ENCODE measurements at regions not wholly inside any gene's neighbourhood (a gene's known extent, or its start where the extent isn't known, plus 50 kb on each side); places are given as distances from the start of the nearest gene placed in this dataset.

DNA sequence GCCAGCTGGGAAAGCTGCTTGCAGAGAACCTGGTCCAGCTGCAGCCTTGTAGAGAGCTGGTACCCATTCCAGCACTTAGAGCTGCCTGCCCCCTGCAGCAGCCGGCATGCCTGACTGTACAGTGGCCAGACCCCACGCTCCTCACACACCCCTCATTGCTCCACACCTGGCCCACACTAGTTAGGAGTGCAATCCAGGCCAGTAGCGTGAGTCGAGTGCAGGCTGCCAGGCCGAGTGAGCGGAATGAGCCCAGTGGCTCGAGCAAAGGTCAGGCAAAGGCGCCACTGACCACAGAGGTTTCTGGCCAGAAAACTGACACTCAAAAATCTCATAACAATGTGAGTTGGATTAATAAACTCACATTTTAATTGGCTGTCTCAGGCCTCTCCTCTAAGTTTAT lies 921.7 kb upstream of the KCND2 start:
- no peaks in the 10 kb centered on the region for H3K36me3 Mint-ChIP-seq
- intact Hi-C loops (cut with micrococcal nuclease), result no loop called here
- no peak overlapping the region for H3K4me3 Mint-ChIP-seq
- DNase-seq, result no peak
- peaks cover 7 to 18% of the 10 kb centered on the region in 2 donors for H3K9me3 Mint-ChIP-seq
- no peak overlapping the region for H3K27ac Mint-ChIP-seq
- Histone ChIP-seq H3K27me3 (ENCODE audit: control insufficient read depth, insufficient read depth, low read length) (no peaks in the 10 kb centered on the region), H3K4me1 (ENCODE audit: control insufficient read depth, insufficient read depth, low read length) (no peaks in the 10 kb centered on the region), H3K36me3 (ENCODE audit: control insufficient read depth, insufficient read depth, low read length) (no peaks in the 10 kb centered on the region), H3K27ac (ENCODE audit: low read length) (no peak overlapping the region), H3K9me3 (ENCODE audit: control insufficient read depth, insufficient read depth, low read length) (peaks cover 14% of the 10 kb centered on the region), H3K4me3 (ENCODE audit: low read length) (no peak overlapping the region)
- WGBS (ENCODE audit: insufficient coverage), result 88% methylated on average over 8 of the region's 8 CpGs
- ATAC-seq, result no peak
- H3K27me3 Mint-ChIP-seq (ENCODE audit: low read depth in 2 of 2), result no peaks in the 10 kb centered on the region
- H3K4me1 Mint-ChIP-seq, result no peaks in the 10 kb centered on the region
- TF ChIP-seq, protein P1, sequence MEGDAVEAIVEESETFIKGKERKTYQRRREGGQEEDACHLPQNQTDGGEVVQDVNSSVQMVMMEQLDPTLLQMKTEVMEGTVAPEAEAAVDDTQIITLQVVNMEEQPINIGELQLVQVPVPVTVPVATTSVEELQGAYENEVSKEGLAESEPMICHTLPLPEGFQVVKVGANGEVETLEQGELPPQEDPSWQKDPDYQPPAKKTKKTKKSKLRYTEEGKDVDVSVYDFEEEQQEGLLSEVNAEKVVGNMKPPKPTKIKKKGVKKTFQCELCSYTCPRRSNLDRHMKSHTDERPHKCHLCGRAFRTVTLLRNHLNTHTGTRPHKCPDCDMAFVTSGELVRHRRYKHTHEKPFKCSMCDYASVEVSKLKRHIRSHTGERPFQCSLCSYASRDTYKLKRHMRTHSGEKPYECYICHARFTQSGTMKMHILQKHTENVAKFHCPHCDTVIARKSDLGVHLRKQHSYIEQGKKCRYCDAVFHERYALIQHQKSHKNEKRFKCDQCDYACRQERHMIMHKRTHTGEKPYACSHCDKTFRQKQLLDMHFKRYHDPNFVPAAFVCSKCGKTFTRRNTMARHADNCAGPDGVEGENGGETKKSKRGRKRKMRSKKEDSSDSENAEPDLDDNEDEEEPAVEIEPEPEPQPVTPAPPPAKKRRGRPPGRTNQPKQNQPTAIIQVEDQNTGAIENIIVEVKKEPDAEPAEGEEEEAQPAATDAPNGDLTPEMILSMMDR (IDR thresholded peaks at IDR 0.05), result no peak

GRCh38 chr7:119374436-119374835 lies 898.5 kb upstream of the KCND2 start:
- H3K9me3 Mint-ChIP-seq, result peaks cover 16 to 17% of the 10 kb centered on the region in 2 donors
- Histone ChIP-seq H3K27me3 (ENCODE audit: control insufficient read depth, insufficient read depth, low read length) (no peaks in the 10 kb centered on the region), H3K36me3 (ENCODE audit: control insufficient read depth, insufficient read depth, low read length) (no peaks in the 10 kb centered on the region), H3K9me3 (ENCODE audit: control insufficient read depth, insufficient read depth, low read length) (peaks cover 2% of the 10 kb centered on the region), H3K4me1 (ENCODE audit: control insufficient read depth, insufficient read depth, low read length) (no peaks in the 10 kb centered on the region), H3K4me3 (ENCODE audit: low read length) (no peak overlapping the region), H3K27ac (ENCODE audit: low read length) (no peak overlapping the region)
- WGBS (ENCODE audit: insufficient coverage), result 92% methylated on average over 1 of the region's 2 CpGs
- no peak for DNase-seq
- peaks cover 10% of the 10 kb centered on the region for H3K36me3 Mint-ChIP-seq
- TF ChIP-seq, protein P1 (IDR thresholded peaks at IDR 0.05), result no peak
- no peaks in the 10 kb centered on the region for H3K4me1 Mint-ChIP-seq
- intact Hi-C loops (cut with micrococcal nuclease), result no loop called here
- H3K27me3 Mint-ChIP-seq (ENCODE audit: low read depth in 2 of 2), result no peaks in the 10 kb centered on the region
- no peak for ATAC-seq
- no peak overlapping the region for H3K27ac Mint-ChIP-seq
- H3K4me3 Mint-ChIP-seq, result no peak overlapping the region

DNA sequence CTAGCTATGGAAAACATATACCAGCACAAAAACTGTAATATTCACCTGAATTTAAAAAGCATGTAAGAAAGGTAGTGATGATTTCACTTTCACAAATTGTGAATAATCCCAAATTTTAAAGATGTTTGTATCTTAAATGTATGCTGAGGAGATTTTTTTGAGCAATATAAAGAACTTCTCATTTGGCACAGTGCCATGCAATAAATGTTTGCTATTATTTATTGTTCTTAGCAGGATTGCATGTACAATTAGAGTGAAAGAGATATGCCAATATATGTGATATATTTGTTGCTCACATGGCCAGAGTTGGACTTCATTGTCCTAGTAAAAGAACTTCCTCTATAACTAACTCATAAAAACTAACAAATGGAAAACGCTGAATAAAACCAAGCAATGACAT lies 895.1 kb upstream of the KCND2 start:
- Histone ChIP-seq H3K27ac (ENCODE audit: low read length) (no peak overlapping the region), H3K27me3 (ENCODE audit: control insufficient read depth, insufficient read depth, low read length) (no peaks in the 10 kb centered on the region), H3K9me3 (ENCODE audit: control insufficient read depth, insufficient read depth, low read length) (no peaks in the 10 kb centered on the region), H3K36me3 (ENCODE audit: control insufficient read depth, insufficient read depth, low read length) (no peaks in the 10 kb centered on the region), H3K4me1 (ENCODE audit: control insufficient read depth, insufficient read depth, low read length) (no peaks in the 10 kb centered on the region), H3K4me3 (ENCODE audit: low read length) (no peak overlapping the region)
- no peak for DNase-seq
- Mint-ChIP-seq H3K27me3 (ENCODE audit: low read depth in 2 of 2) (no peaks in the 10 kb centered on the region), H3K4me1 (no peaks in the 10 kb centered on the region), H3K4me3 (no peak overlapping the region), H3K36me3 (no peaks in the 10 kb centered on the region), H3K27ac (no peak overlapping the region), H3K9me3 (peaks cover 12 to 16% of the 10 kb centered on the region in 2 donors)
- no CpG with 5 or more reads among the region's 1 CpG for WGBS (ENCODE audit: insufficient coverage)
- TF ChIP-seq, protein P1 (IDR thresholded peaks at IDR 0.05), result no peak
- ATAC-seq, result no peak
- intact Hi-C loops (cut with micrococcal nuclease), result no loop called here

GRCh38 chr7:119382726-119383125 lies 890.2 kb upstream of the KCND2 start:
- intact Hi-C loops (cut with micrococcal nuclease), result no loop called here
- H3K36me3 Mint-ChIP-seq, result no peaks in the 10 kb centered on the region
- H3K27me3 ChIP-seq (ENCODE audit: control insufficient read depth, insufficient read depth, low read length), result no peaks in the 10 kb centered on the region
- no peak overlapping the region for H3K27ac Mint-ChIP-seq
- DNase-seq, result no peak
- H3K36me3 ChIP-seq (ENCODE audit: control insufficient read depth, insufficient read depth, low read length), result no peaks in the 10 kb centered on the region
- H3K9me3 Mint-ChIP-seq, result peaks cover 9 to 12% of the 10 kb centered on the region in 2 donors
- no peaks in the 10 kb centered on the region for H3K4me1 Mint-ChIP-seq
- no peak overlapping the region for H3K27ac ChIP-seq (ENCODE audit: low read length)
- H3K9me3 ChIP-seq (ENCODE audit: control insufficient read depth, insufficient read depth, low read length), result no peaks in the 10 kb centered on the region
- H3K4me3 Mint-ChIP-seq, result no peak overlapping the region
- H3K27me3 Mint-ChIP-seq (ENCODE audit: low read depth in 2 of 2), result no peaks in the 10 kb centered on the region
- no peaks in the 10 kb centered on the region for H3K4me1 ChIP-seq (ENCODE audit: control insufficient read depth, insufficient read depth, low read length)
- TF ChIP-seq, protein P1 (IDR thresholded peaks at IDR 0.05), result no peak
- H3K4me3 ChIP-seq (ENCODE audit: low read length), result no peak overlapping the region
- no peak for ATAC-seq

All from natural killer cell (primary cell).